Testis (tissue), 2 donors: ENCODE measurements at regions not wholly inside any gene's neighbourhood (a gene's known extent, or its start where the extent isn't known, plus 50 kb on each side); places are given as distances from the start of the nearest gene placed in this dataset.

ENCODE experiments used
- CTCF ChIP-seq, 3 experiments: fragments of 450-650 bp in 2 of 3; fragments of 200-600 bp in 1 of 3; sonication (generic) in 1 of 3; IDR thresholded peaks; one replicate each; pipeline ENCODE4 v1.5.1; 2016 to 2019; ENCODE audit warnings: antibody characterized with exemption in 3 of 3, mild to moderate bottlenecking in 2 of 3, moderate library complexity in 1 of 3
- POLR2A ChIP-seq: fragments of 450-650 bp; IDR thresholded peaks from one replicate; pipeline ENCODE4 v1.6.1; 2017; ENCODE audit warnings: antibody characterized with exemption, mild to moderate bottlenecking, moderate library complexity

GRCh38 chr10:123608047-123608446 is 58.1 kb upstream of the GPR26 start:
- TF ChIP-seq CTCF (IDR thresholded peaks at IDR 0.05): no peak
- no peak for TF ChIP-seq POLR2A
